Neural progenitor cell (in vitro differentiated cells): ENCODE measurements at regions not wholly inside any gene's neighbourhood (a gene's known extent, or its start where the extent isn't known, plus 50 kb on each side); places are given as distances from the start of the nearest gene placed in this dataset.

Experiments used
- CTCF ChIP-seq: fragments of 200-600 bp; sonication (generic); IDR thresholded peaks from 2 replicates; pipeline ENCODE4 v1.5.1; 2017; ENCODE audit warnings: antibody characterized with exemption, mild to moderate bottlenecking
- EZH2 ChIP-seq: fragments of 200-600 bp; sonication (generic); IDR thresholded peaks from 2 replicates; pipeline ENCODE4 v1.6.1; 2017; ENCODE audit warnings: antibody characterized with exemption, mild to moderate bottlenecking, moderate library complexity

GRCh38 chr1:81237473-81238089 is 563.2 kb upstream of the ADGRL2 start:
- no peak for TF ChIP-seq EZH2
- TF ChIP-seq CTCF: no peak
